ENCODE measurements at regions not wholly inside any gene's neighbourhood (a gene's known extent, or its start where the extent isn't known, plus 50 kb on each side); places are given as distances from the start of the nearest gene placed in this dataset.
A peak's percentile ranks its signal among the peaks of the same experiment; 100 is the strongest.

- no peak for DNase-seq (ENCODE audit: low read depth in 2 of 2)
These were observed 255.3 kb upstream of the CAMK1G start for GRCh38 chr1:209328196-209328595.

DNA sequence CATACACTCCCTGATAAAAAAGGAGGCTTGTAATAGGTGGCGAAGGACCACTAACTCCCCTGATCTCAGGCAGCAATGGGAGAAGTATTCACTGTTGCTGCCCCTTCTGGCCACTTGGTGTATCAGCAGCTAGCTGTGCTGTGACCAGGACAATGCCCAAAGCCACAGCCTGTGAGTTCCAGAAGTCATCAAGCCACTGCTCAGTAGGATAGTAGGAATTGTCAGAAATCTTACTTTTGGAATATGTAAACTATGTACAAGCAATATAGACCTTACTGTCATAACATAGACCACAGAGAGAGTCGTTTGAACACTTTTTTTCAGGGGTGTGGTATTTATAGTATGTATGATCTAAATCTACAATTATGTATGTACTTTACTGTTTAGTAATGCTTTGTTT, 248.3 kb upstream of the CAMK1G start:
- no peak for DNase-seq (ENCODE audit: low read depth in 2 of 2)

- no peak for DNase-seq (ENCODE audit: low read depth in 2 of 2)
These were observed 242.4 kb upstream of the CAMK1G start for GRCh38 chr1:209341146-209341545.

DNA sequence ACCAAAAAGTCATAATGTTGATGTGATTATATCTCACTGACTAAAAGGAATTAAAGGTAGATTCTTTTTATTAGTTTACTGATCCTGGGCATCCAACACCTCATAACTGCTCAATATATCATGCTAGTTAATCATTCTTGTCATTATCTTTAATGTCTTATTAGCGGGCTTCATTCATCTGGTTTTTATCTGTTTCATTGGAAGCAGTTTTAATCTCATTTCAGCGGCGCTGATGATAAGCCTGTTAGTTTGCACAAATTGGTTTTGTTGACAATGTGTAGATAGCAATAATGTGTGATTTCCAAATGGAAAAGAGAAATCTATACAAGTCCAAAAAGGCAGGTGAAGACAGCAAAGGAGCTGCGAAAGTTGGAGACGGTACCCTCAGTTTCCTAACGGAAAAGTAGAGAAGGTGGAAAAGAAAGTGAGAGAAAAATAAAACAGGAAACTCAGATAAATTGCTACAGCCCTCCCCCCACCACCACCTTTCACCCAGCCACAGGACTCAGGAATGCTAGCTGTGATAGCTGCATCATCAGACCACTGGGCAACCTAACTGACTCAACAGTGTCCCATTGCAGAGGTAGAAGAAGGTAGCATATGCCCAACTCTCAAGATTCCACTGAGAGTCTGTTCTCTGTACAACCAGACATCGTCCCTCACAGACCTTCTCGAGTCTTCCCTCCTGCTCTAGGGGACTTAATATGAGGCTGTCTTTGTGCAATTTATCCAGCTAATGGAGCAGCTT, 241.7 kb upstream of the CAMK1G start:
- no peak for DNase-seq (ENCODE audit: low read depth in 2 of 2)

- DNase-seq (ENCODE audit: low read depth in 2 of 2) = no peak
These were observed 240.9 kb upstream of the CAMK1G start for GRCh38 chr1:209342441-209343175.

DNA sequence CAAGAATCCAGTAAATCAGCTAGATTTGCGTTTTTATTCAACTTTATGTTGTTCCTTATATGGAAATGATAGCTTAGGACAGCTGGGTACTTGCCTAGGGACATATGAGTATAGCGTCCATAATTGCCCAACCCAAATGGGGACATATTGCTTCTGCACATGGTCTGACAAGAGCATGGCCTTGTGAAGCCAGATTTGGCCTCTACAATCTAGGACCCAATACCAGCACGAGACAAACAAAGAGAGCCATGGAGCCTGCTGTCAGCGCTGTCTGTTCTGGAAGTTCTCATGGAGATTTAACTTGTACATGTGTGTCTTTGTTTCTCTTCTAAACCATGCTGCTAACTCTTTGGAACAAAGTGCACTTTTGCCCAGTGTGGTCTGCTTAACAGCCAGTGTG, 240.0 kb upstream of the CAMK1G start:
- DNase-seq (ENCODE audit: low read depth in 2 of 2) = no peak

GRCh38 chr1:209344156-209344555, 239.4 kb upstream of the CAMK1G start:
- no peak for DNase-seq (ENCODE audit: low read depth in 2 of 2)

DNA sequence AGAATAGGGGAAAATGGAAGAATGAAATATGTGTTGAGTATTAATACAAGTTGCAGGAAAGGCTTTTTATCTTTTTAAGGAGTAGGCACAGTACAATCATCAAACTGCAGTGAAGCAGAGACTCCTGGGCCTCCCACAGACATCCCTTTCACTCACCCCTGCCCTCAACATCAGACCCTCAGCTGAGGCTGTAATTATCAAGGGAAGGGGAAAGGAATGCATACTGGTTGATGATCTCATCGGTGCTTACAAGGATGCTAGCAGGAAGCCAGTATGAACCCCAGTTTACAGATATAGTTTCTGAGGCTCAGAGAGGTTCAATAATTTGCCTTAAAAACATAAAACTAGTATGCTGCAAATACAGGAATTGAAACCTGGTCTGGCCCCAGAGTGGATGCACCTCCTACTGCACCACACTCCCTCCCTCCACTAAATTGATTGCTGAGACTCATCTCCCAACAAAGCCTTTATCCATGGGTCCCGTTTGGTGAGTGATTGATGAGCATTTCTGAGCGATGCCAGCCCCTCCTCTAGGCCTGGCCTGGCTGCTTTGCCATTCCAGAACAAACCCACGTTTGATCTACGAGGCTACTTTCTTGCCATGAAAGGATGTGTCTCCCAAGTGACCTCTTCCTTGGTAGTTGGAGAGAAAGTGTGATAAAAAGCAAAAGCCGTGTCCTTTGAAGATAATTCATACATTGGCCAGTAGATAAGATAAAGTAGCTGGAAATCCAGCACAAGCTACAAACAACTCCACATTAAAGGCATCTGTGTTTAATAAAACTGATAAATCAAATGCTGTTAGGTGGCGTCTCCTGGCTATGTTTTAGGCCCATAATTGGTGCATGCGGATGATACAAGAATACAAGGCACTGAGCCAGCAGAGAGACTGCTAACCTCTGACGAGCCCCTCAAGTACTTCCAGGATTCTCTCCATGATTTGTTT, 233.9 kb upstream of the CAMK1G start:
- no peak for DNase-seq (ENCODE audit: low read depth in 2 of 2)

GRCh38 chr1:209353053-209353452, 230.5 kb upstream of the CAMK1G start:
- DNase-seq (ENCODE audit: low read depth in 2 of 2) = no peak

DNA sequence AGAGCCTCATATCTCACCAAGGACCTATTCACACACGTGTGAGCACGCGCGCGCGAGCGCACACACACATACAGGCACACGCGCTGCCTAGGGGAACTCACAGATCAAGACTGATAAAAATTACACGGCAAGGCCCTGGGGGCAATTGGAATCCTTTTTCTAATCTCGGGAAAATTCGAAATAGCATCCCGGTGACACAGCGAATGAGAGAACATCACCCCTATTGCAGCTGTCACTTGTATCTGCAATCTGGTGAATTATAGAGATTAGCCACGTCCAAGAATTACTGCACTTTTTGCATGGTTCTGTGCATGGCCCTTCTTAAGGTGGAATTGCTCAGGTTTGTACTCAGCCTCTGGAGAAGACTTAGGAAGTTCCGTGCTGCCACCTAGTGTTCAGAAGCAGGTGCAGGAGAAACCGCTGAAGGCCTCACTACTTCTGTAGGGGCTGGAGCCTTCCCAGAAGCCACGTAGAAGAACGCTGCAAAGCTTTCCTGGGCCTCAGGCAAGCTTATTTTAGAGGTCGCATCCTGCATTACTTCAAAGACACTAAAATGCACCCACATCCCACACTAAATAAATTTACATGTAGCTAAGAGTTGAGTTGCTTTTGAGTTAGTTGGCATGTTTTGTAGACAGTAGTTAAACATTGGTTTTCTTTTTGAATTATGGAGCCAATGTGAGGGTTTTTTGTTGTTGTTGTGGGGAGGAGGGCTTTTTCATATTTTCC, 229.2 kb upstream of the CAMK1G start:
- peak; percentile 31 to 44 for DNase-seq (ENCODE audit: low read depth in 2 of 2)

DNA sequence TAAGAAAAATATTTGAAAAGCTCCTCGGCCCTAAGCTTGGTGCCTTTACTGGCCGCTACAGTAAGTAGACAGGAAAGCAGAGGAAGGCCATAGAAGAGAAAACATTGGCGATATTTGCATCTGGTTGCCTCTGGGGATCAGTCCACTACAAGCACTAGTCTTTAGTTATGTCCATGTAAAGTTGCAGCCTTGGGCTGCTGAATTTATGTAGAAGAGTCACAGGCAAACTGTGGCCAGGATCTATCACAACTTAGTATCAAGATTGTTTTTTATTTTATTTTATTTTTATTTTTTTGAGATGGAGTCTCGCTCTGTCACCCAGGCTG, 228.7 kb upstream of the CAMK1G start:
- no peak for DNase-seq (ENCODE audit: low read depth in 2 of 2)

GRCh38 chr1:209355415-209355814, 228.1 kb upstream of the CAMK1G start:
- no peak for DNase-seq (ENCODE audit: low read depth in 2 of 2)

DNA sequence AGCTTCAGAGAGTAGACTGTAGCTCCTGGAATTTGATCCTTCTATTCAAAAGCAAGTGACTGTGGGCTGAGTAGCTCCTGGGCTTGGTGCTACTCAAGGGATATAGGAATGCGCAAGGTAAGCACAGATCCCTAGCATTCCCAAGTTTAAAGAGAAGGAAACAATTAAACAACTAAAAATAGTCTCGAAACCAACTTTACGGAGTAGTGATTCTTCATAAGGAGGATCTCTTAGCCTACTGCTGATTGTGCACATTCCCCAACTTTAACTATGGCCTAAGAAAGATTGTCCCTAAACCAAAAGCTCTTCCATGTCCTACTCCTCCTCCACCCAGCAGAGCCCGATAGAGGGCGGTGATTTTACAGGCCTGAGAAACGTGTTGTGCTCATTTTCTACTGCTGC, 226.5 kb upstream of the CAMK1G start:
- no peak for DNase-seq (ENCODE audit: low read depth in 2 of 2)

DNA sequence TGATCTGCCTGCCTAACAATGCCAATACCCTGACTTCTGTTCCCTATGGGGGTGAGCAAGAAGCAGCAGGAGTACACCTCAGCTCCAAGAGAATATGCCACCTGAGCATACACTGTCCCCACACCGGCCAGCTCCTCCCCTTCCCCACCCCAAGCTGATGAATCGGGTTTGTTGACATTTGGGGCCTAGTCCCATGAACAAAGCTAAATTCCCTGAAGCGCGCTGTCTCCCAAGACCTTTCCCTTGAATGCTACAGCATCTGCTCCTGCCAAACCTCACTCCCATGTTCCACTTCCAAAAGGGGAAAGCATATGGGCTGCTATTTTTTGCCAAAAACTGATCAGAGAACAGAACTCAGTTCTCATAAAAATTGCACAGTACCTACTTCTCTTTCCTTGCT, 220.4 kb upstream of the CAMK1G start:
- DNase-seq (ENCODE audit: low read depth in 2 of 2) = no peak

- DNase-seq (ENCODE audit: low read depth in 2 of 2) = no peak
These were observed 218.8 kb upstream of the CAMK1G start for GRCh38 chr1:209364716-209365115.

DNA sequence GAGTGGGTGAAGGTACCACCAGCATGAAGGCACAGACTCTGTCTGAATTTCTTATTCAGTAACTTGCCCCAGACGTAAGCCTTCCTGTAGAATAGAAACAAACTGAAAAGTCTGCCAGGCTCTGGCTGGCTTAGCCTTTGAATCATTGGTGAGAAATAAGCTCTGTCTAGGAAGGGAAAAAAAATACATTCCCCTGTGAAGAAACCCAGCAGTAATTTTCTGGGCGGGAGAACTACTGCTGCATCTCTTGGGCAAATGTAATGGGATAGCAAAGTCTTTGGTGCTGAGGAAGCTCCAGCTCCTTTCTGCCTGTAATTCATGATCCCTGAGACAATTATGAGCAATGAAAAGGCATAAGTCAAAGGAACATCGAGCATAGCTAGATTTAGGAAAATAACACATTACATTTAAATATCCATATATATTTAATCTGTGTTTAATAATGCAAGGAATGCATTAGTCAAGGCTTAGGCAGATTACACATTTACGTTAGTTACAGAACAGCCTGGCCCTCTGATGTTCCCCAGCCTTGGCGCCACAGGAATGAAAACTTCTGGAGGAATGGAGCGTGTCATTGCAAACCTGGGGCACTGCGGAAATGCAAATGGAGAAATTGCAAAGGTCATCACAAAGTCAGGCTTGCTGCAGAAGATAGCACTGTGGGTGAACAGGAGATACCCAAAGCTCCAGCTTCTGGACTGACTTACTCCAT, 216.3 kb upstream of the CAMK1G start:
- no peak for DNase-seq (ENCODE audit: low read depth in 2 of 2)

GRCh38 chr1:209368864-209369598, 214.5 kb upstream of the CAMK1G start:
- DNase-seq (ENCODE audit: low read depth in 2 of 2) = no peak

- no peak for DNase-seq (ENCODE audit: low read depth in 2 of 2)
These were observed 213.1 kb upstream of the CAMK1G start for GRCh38 chr1:209370241-209370995.

- no peak for DNase-seq (ENCODE audit: low read depth in 2 of 2)
These were observed 208.4 kb upstream of the CAMK1G start for GRCh38 chr1:209375097-209375496.
